ENCODE measurements at regions not wholly inside any gene's neighbourhood (a gene's known extent, or its start where the extent isn't known, plus 50 kb on each side); places are given as distances from the start of the nearest gene placed in this dataset.

- TF ChIP-seq MYC (IDR thresholded peaks at IDR 0.05; ENCODE audit: low read depth, low read length), result no peak
- TF ChIP-seq GATA2 (IDR thresholded peaks at IDR 0.05; ENCODE audit: insufficient read depth, insufficient read length, low read depth, low read length), result no peak
- no peak for TF ChIP-seq CTCF (IDR thresholded peaks at IDR 0.05; ENCODE audit: extremely low read depth in 1 of 2, insufficient read depth in 1 of 2, low read depth in 1 of 2, low read length in 2 of 2)
- no peak for TF ChIP-seq MAX (IDR thresholded peaks at IDR 0.05; ENCODE audit: insufficient read depth, insufficient read length)
- no peak for TF ChIP-seq POLR2A (IDR thresholded peaks at IDR 0.05; ENCODE audit: low read depth, low read length)
- TF ChIP-seq POLR2AphosphoS5 (IDR thresholded peaks at IDR 0.05; ENCODE audit: insufficient read depth, low read depth, low read length), result no peak
- no peak for TF ChIP-seq JUN (IDR thresholded peaks at IDR 0.05; ENCODE audit: borderline replicate concordance, insufficient read depth, insufficient read length, low read depth)
- TF ChIP-seq EZH2 (IDR thresholded peaks at IDR 0.05; ENCODE audit: borderline replicate concordance, low read depth, low read length, severe bottlenecking), result no peak
- TF ChIP-seq FOS (IDR thresholded peaks at IDR 0.05; ENCODE audit: borderline replicate concordance, insufficient read depth, low read length), result no peak
- Histone ChIP-seq H4K20me1 (replicated peaks; ENCODE audit: control insufficient read depth, extremely low read depth, insufficient read depth, low read length) (no peaks in the 10 kb centered on the region), H3K9me1 (replicated peaks; ENCODE audit: control insufficient read depth, extremely low read depth, insufficient read depth, low read length) (no peaks in the 10 kb centered on the region), H2AFZ (ENCODE audit: low read depth, low read length) (no peak overlapping the region), H3K4me3 (replicated peaks in 1 of 3; ENCODE audit: insufficient read depth in 1 of 3, low read depth in 1 of 3, low read length in 3 of 3) (no peak overlapping the region), H3K27ac (ENCODE audit: insufficient read depth, low read depth, low read length) (no peak overlapping the region), H3K4me1 (ENCODE audit: control insufficient read depth, extremely low read depth, insufficient read depth, low read length) (no peaks in the 10 kb centered on the region), H3K9ac (replicated peaks; ENCODE audit: extremely low read depth, insufficient read depth, low read length) (no peak overlapping the region), H3K79me2 (ENCODE audit: control insufficient read depth, insufficient read depth, low read length) (no peaks in the 10 kb centered on the region), H3K9me3 (replicated peaks; ENCODE audit: control insufficient read depth, insufficient read depth, low read length) (no peaks in the 10 kb centered on the region), H3K36me3 (ENCODE audit: control insufficient read depth in 2 of 2, extremely low read depth in 1 of 2, insufficient read depth in 2 of 2, low read length in 2 of 2) (no peaks in the 10 kb centered on the region), H3K27me3 (ENCODE audit: control insufficient read depth in 2 of 2, insufficient read depth in 2 of 2, low read length in 2 of 2) (no peaks in the 10 kb centered on the region), H3K4me2 (ENCODE audit: insufficient read depth, low read length) (no peak overlapping the region)
- DNase-seq (ENCODE audit: low read depth, low spot score) (no peak), FAIRE-seq (no peak)
- dilution Hi-C loops (cut with MboI; ENCODE audit: extremely low pct_ligation_motif_present, low sequenced_read_pairs), result no loop called here
- no TSS peak for BruUV-seq (replicated peaks)
- intact Hi-C loops (cut with micrococcal nuclease), result no loop called here
- ChIA-PET CTCF (no interaction called here), POLR2A (no interaction called here)
These were observed 63.3 kb downstream of the HDGFL1 start for GRCh38 chr6:22632581-22633145.
